H1 (cell line): ENCODE measurements at regions not wholly inside any gene's neighbourhood (a gene's known extent, or its start where the extent isn't known, plus 50 kb on each side); places are given as distances from the start of the nearest gene placed in this dataset.

ENCODE experiments used
- CTCF ChIA-PET: fragments of 300-600 bp; sonication (Branson Sonifier 250); formaldehyde crosslinking; loops from one replicate; lab custom pipeline; 2021; ENCODE audit not compliant: partially characterized antibody; lab: Charles Lee
- POLR2A ChIA-PET: fragments of 300-600 bp; sonication (Branson Sonifier 250); formaldehyde crosslinking; loops from one replicate; lab custom pipeline; 2021; ENCODE audit warnings: inconsistent platforms; ENCODE audit not compliant: partially characterized antibody; lab: Charles Lee
- DNase-seq, 2 experiments: peaks; one replicate each; pipeline versions ENCODE4 v3.0.0 to v3.0.0-alpha.2; 2010 to 2022; ENCODE audit warnings: low spot score in 2 of 2, low read depth in 1 of 2, mixed read lengths in 1 of 2
- FAIRE-seq: peaks from 2 replicates; lab custom pipeline; 2011; peaks lifted over from hg19 to GRCh38; lab: Jason Lieb, UNC
- H2AFZ ChIP-seq: 2 replicates; pipeline ENCODE4 v1.8.1; 2012; ENCODE audit warnings: low read length, inconsistent platforms
- H2AK5ac ChIP-seq: 2 replicates; pipeline ENCODE4 v1.6.1; 2013; ENCODE audit warnings: low read depth, low read length
- H2BK120ac ChIP-seq: replicated peaks from 2 replicates; pipeline ENCODE3; 2013; ENCODE audit warnings: low read depth, low read length, inconsistent platforms
- H2BK12ac ChIP-seq: 2 replicates; pipeline ENCODE4 v1.6.1; 2013; ENCODE audit warnings: low read depth, low read length
- H2BK15ac ChIP-seq: 2 replicates; pipeline ENCODE4 v1.6.1; 2013; ENCODE audit warnings: low read length
- H2BK20ac ChIP-seq: 2 replicates; pipeline ENCODE4 v1.6.1; 2013; ENCODE audit warnings: low read length
- H2BK5ac ChIP-seq: 2 replicates; pipeline ENCODE4 v1.6.1; 2013; ENCODE audit warnings: low read depth, low read length
- H3K14ac ChIP-seq: 2 replicates; pipeline ENCODE4 v1.6.1; 2013; ENCODE audit warnings: inconsistent platforms; ENCODE audit not compliant: insufficient read length
- H3K18ac ChIP-seq: 2 replicates; pipeline ENCODE4 v1.6.1; 2013; ENCODE audit warnings: low read length; ENCODE audit errors: extremely low read depth
- H3K23ac ChIP-seq: 2 replicates; pipeline ENCODE4 v1.6.1; 2013; ENCODE audit warnings: inconsistent platforms; ENCODE audit not compliant: insufficient read length
- H3K23me2 ChIP-seq: 2 replicates; pipeline ENCODE4 v1.6.1; 2013; ENCODE audit warnings: low read depth, low read length
- H3K27ac ChIP-seq: 2 replicates; pipeline ENCODE4 v1.6.1; 2011; ENCODE audit warnings: low read depth, low read length, inconsistent platforms
- H3K27me3 ChIP-seq, 4 experiments: replicated peaks in 1 of 4; 1 replicate in 1 of 4; 2 replicates in 3 of 4; pipeline versions ENCODE4 v1.6.1 to v1.8.1; 2011 to 2013; ENCODE audit warnings: low read length in 3 of 4, mild to moderate bottlenecking in 3 of 4, inconsistent platforms in 2 of 4, mixed read lengths in 2 of 4, moderate library complexity in 1 of 4; ENCODE audit not compliant: control insufficient read depth in 3 of 4, insufficient read depth in 3 of 4; ENCODE audit errors: extremely low read depth in 1 of 4
- H3K36me3 ChIP-seq, 4 experiments: 2 replicates each; pipeline versions ENCODE4 v1.6.1 to v1.8.1; 2011 to 2013; ENCODE audit warnings: mild to moderate bottlenecking in 4 of 4, low read length in 3 of 4, moderate library complexity in 2 of 4, control low read depth in 1 of 4, inconsistent platforms in 1 of 4; ENCODE audit not compliant: insufficient read depth in 4 of 4, control insufficient read depth in 2 of 4
- H3K4ac ChIP-seq: replicated peaks from 2 replicates; pipeline ENCODE3; 2013; ENCODE audit warnings: low read length, low read depth, mixed read lengths, inconsistent platforms; ENCODE audit not compliant: insufficient read length
- H3K4me1 ChIP-seq, 4 experiments: replicated peaks in 1 of 4; 1 replicate in 1 of 4; 2 replicates in 3 of 4; pipeline versions ENCODE4 v1.6.1 to v1.8.1; 2011 to 2013; ENCODE audit warnings: low read length in 3 of 4, inconsistent platforms in 2 of 4, mixed read lengths in 1 of 4; ENCODE audit not compliant: insufficient read depth in 4 of 4, control insufficient read depth in 3 of 4
- H3K4me2 ChIP-seq, 2 experiments: 2 replicates each; pipeline versions ENCODE4 v1.6.1 to v1.8.1; 2011 to 2013; ENCODE audit warnings: low read depth in 2 of 2, low read length in 2 of 2, control low read depth in 1 of 2, inconsistent platforms in 1 of 2, mild to moderate bottlenecking in 1 of 2; ENCODE audit not compliant: insufficient read depth in 1 of 2
- H3K4me3 ChIP-seq, 4 experiments: fragments of 200-600, 300-600 bp in 1 of 4; sonication (generic), shearing (Covaris generic), sonication (Bioruptor Twin) in 1 of 4; 2 replicates each; pipeline versions ENCODE4 v1.5.1 to v1.8.1; 2011 to 2016; ENCODE audit warnings: low read length in 4 of 4, low read depth in 3 of 4, control low read depth in 2 of 4, inconsistent platforms in 2 of 4, mild to moderate bottlenecking in 2 of 4, mixed read lengths in 1 of 4, moderate library complexity in 1 of 4; ENCODE audit not compliant: insufficient read depth in 2 of 4; ENCODE audit errors: extremely low read depth in 1 of 4
- H3K56ac ChIP-seq: replicated peaks from 2 replicates; pipeline ENCODE3; 2013; ENCODE audit warnings: low read depth, mild to moderate bottlenecking, mixed read lengths, low read length, inconsistent platforms; ENCODE audit not compliant: insufficient read length
- H3K79me1 ChIP-seq: 2 replicates; pipeline ENCODE4 v1.6.1; 2013; ENCODE audit warnings: low read depth, low read length, control low read depth
- H3K79me2 ChIP-seq, 2 experiments: 2 replicates each; pipeline versions ENCODE4 v1.6.1 to v1.8.1; 2012 to 2013; ENCODE audit warnings: low read length in 2 of 2, mild to moderate bottlenecking in 2 of 2, inconsistent platforms in 1 of 2; ENCODE audit not compliant: insufficient read depth in 2 of 2, control insufficient read depth in 1 of 2
- H3K9ac ChIP-seq, 4 experiments: replicated peaks in 1 of 4; 1 replicate in 1 of 4; 2 replicates in 3 of 4; pipeline versions ENCODE4 v1.6.1 to v1.8.1; 2011 to 2013; ENCODE audit warnings: low read depth in 3 of 4, low read length in 3 of 4, control low read depth in 2 of 4, mild to moderate bottlenecking in 2 of 4, moderate library complexity in 2 of 4, inconsistent platforms in 1 of 4; ENCODE audit errors: extremely low read depth in 1 of 4
- H3K9me3 ChIP-seq, 2 experiments: 2 replicates each; pipeline versions ENCODE4 v1.6.1 to v1.8.1; 2012 to 2013; ENCODE audit warnings: mild to moderate bottlenecking in 2 of 2, moderate library complexity in 2 of 2, control low read depth in 1 of 2, inconsistent platforms in 1 of 2, low read depth in 1 of 2, low read length in 1 of 2, mixed read lengths in 1 of 2; ENCODE audit not compliant: insufficient read depth in 2 of 2
- H4K20me1 ChIP-seq, 2 experiments: replicated peaks in 1 of 2; 2 replicates each; pipeline versions ENCODE3 to v1.8.1; 2011 to 2013; ENCODE audit warnings: inconsistent platforms in 2 of 2, low read length in 2 of 2, mild to moderate bottlenecking in 1 of 2; ENCODE audit not compliant: insufficient read depth in 2 of 2, control insufficient read depth in 1 of 2
- H4K5ac ChIP-seq: 2 replicates; pipeline ENCODE4 v1.6.1; 2013; ENCODE audit warnings: low read length, low read depth, mixed read lengths, inconsistent platforms; ENCODE audit not compliant: insufficient read length
- H4K8ac ChIP-seq: 2 replicates; pipeline ENCODE4 v1.8.0; 2013; ENCODE audit warnings: mild to moderate bottlenecking, moderate library complexity, low read length, inconsistent platforms; ENCODE audit not compliant: insufficient read depth; ENCODE audit errors: extremely low read depth
- H4K91ac ChIP-seq: replicated peaks from 2 replicates; pipeline ENCODE3; 2013; ENCODE audit warnings: low read length, mixed read lengths, inconsistent platforms; ENCODE audit not compliant: insufficient read length
- ATF2 ChIP-seq: IDR thresholded peaks from 2 replicates; pipeline ENCODE4 v1.6.1; 2012; ENCODE audit warnings: low read length, inconsistent platforms
- BACH1 ChIP-seq: IDR thresholded peaks from 2 replicates; pipeline ENCODE4 v1.6.1; 2012; ENCODE audit warnings: low read length, improper control_type of control experiment
- CHD2 ChIP-seq: IDR thresholded peaks from 2 replicates; pipeline ENCODE4 v1.6.1; 2012; ENCODE audit warnings: low read length, improper control_type of control experiment
- E2F6 ChIP-seq: IDR thresholded peaks from 2 replicates; pipeline ENCODE4 v1.6.1; 2012; ENCODE audit warnings: inconsistent platforms
- EP300 ChIP-seq, 2 experiments: IDR thresholded peaks; 1 replicate in 1 of 2; 2 replicates in 1 of 2; pipeline ENCODE4 v1.6.1; 2011 to 2012; ENCODE audit warnings: low read depth in 2 of 2, low read length in 2 of 2, mild to moderate bottlenecking in 2 of 2, borderline replicate concordance in 1 of 2, inconsistent platforms in 1 of 2, moderate library complexity in 1 of 2
- PHF8 ChIP-seq: fragments of 200-600 bp; sonication (generic); conservative IDR thresholded peaks from 2 replicates; pipeline ENCODE4 v1.7.1; 2012; ENCODE audit warnings: low read depth, mild to moderate bottlenecking, inconsistent platforms, low read length, moderate library complexity
- RAD21 ChIP-seq, 2 experiments: IDR thresholded peaks in 1 of 2; conservative IDR thresholded peaks in 1 of 2; 2 replicates each; pipeline ENCODE4 v1.6.1; 2011; ENCODE audit warnings: low read depth in 2 of 2, low read length in 2 of 2, improper control_type of control experiment in 1 of 2, inconsistent platforms in 1 of 2, mild to moderate bottlenecking in 1 of 2, moderate library complexity in 1 of 2
- SAP30 ChIP-seq: fragments of 300-600 bp; sonication (generic); IDR thresholded peaks from 2 replicates; pipeline ENCODE4 v1.7.1; 2012; ENCODE audit warnings: low read length, moderate library complexity, mild to moderate bottlenecking, inconsistent platforms; ENCODE audit not compliant: insufficient read depth, insufficient replicate concordance
- SIRT6 ChIP-seq: IDR thresholded peaks from one replicate; pipeline ENCODE4 v1.7.1; 2012; ENCODE audit warnings: low read length, inconsistent platforms
- SIX5 ChIP-seq: IDR thresholded peaks from 2 replicates; pipeline ENCODE4 v1.6.1; 2011; ENCODE audit warnings: mild to moderate bottlenecking, low read depth, low read length
- SUZ12 ChIP-seq: fragments of 200-600 bp; sonication (generic); IDR thresholded peaks from 2 replicates; pipeline ENCODE4 v1.6.1; 2012; ENCODE audit warnings: mild to moderate bottlenecking, inconsistent platforms, low read length, moderate library complexity, mixed read lengths
- WGBS, 2 experiments: shearing (Covaris generic) in 1 of 2; methylation state at CpG; one replicate each; pipeline versions ENCODE4 v1.1.6 to v1.1.7; 2013 to 2015; ENCODE audit warnings: low lambda C conversion rate in 2 of 2, mixed read lengths in 2 of 2, inconsistent platforms in 1 of 2, low coverage in 1 of 2, missing lambda C conversion rate in 1 of 2; ENCODE audit not compliant: insufficient replicate concordance in 2 of 2, insufficient coverage in 1 of 2, insufficient read length in 1 of 2; ENCODE audit errors: extremely low coverage in 1 of 2, missing lambda C conversion rate in 1 of 2; 5-methylcytosine and 5-hydroxymethylcytosine counted together

- CTCF ChIA-PET, result no interaction called here
- H4K20me1 ChIP-seq, result no peaks in the 10 kb centered on the region
- 88% methylated on average over 3 of the region's 3 CpGs; no CpG with 5 or more reads in 1 of the 2 experiments for WGBS, 2 experiments
- TF ChIP-seq ATF2 (no peak), SIX5 (no peak), RAD21 (IDR thresholded peaks at IDR 0.05 in 1 of 2, conservative IDR thresholded peaks at IDR 0.05 in 1 of 2; ENCODE audit: low read depth in 2 of 2, low read length in 2 of 2) (no peak), SIRT6 (no peak), SAP30 (no peak), EP300 (IDR thresholded peaks at IDR 0.05; ENCODE audit: borderline replicate concordance in 1 of 2, low read depth in 2 of 2, low read length in 2 of 2) (no peak), BACH1 (no peak), PHF8 (no peak), E2F6 (no peak), SUZ12 (no peak), CHD2 (no peak)
These were observed 193.0 kb downstream of the IDS start for GRCh38 chrX:149312097-149312496.

More at GRCh38 chrX:149312097-149312496, 193.0 kb downstream of the IDS start:
- Histone ChIP-seq H2BK120ac (no peak overlapping the region), H2BK20ac (no peak overlapping the region), H2BK12ac (no peak overlapping the region), H2BK5ac (no peak overlapping the region), H3K4ac (no peak overlapping the region), H3K4me3 (no peak overlapping the region), H3K9me3 (no peaks in the 10 kb centered on the region), H3K27me3 (no peaks in the 10 kb centered on the region), H3K79me2 (no peaks in the 10 kb centered on the region), H2AK5ac (no peak overlapping the region), H3K4me1 (no peaks in the 10 kb centered on the region), H2AFZ (no peak overlapping the region), H4K91ac (no peak overlapping the region), H2BK15ac (no peak overlapping the region), H3K27ac (no peak overlapping the region), H4K8ac (no peak overlapping the region), H3K79me1 (no peaks in the 10 kb centered on the region), H4K5ac (no peak overlapping the region), H3K18ac (no peak overlapping the region), H3K4me2 (no peak overlapping the region), H3K36me3 (no peaks in the 10 kb centered on the region), H3K14ac (no peak overlapping the region), H3K23ac (no peak overlapping the region), H3K56ac (no peak overlapping the region), H3K9ac (no peak overlapping the region), H3K23me2 (no peaks in the 10 kb centered on the region)
- no peak for DNase-seq
- FAIRE-seq, result no peak
- POLR2A ChIA-PET, result no interaction called here
